Suprapubic skin (tissue), 3 donors: ENCODE measurements at regions not wholly inside any gene's neighbourhood (a gene's known extent, or its start where the extent isn't known, plus 50 kb on each side); places are given as distances from the start of the nearest gene placed in this dataset.

Experiments
- CTCF ChIP-seq, 2 donors: fragments of 200-600 bp in 1 of 2; fragments of 450-650 bp in 1 of 2; sonication (generic) in 1 of 2; IDR thresholded peaks; one replicate each; pipeline ENCODE4 v1.5.1; 2016 to 2019; ENCODE audit warnings: antibody characterized with exemption in 2 of 2, mild to moderate bottlenecking in 1 of 2, moderate library complexity in 1 of 2
- EP300 ChIP-seq: sonication (generic); formaldehyde crosslinking; IDR thresholded peaks from one replicate; pipeline ENCODE4 v1.6.1; 2017; ENCODE audit warnings: antibody characterized with exemption
- POLR2A ChIP-seq, 2 donors: fragments of 450-650 bp; IDR thresholded peaks; one replicate each; pipeline ENCODE4 v1.6.1; 2017; ENCODE audit warnings: antibody characterized with exemption in 2 of 2, mild to moderate bottlenecking in 2 of 2, moderate library complexity in 2 of 2

DNA sequence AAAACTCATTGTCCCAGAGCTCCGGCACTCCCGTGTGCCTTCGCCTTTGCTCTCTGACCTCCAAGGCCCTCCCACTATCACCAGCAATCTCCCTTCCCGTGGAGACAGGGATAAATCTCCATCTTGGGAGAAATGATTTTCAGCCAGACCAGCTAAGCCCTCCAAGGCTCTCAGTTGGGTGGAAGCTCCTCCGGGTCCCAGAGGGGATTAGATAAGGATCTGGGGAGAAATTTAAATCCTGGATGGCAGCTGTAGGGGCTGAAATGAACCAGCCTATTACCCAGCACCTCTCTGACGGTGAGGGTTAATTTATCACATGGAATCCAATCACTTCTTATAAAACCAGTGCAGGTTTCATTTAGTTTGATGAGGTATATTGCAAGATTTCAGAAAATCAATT, 366.2 kb downstream of the FBXW7 start:
- no peak for TF ChIP-seq CTCF (IDR thresholded peaks at IDR 0.05)
- TF ChIP-seq POLR2A (IDR thresholded peaks at IDR 0.05) = no peak
- TF ChIP-seq EP300 = no peak
